Uterus (tissue), 3 donors: ENCODE measurements at regions not wholly inside any gene's neighbourhood (a gene's known extent, or its start where the extent isn't known, plus 50 kb on each side); places are given as distances from the start of the nearest gene placed in this dataset.

Experiments used
- DNase-seq, 2 donors: peaks; one replicate each; pipeline ENCODE4 v3.0.0-alpha.2; 2019 to 2020
- H3K27ac ChIP-seq, 2 donors: fragments of 200-600 bp; sonication (generic); 1 replicate in 1 of 2; 2 replicates in 1 of 2; pipeline ENCODE4 v1.5.1; 2016 to 2018
- H3K27me3 ChIP-seq, 2 donors: fragments of 200-600 bp; sonication (generic); one replicate each; pipeline ENCODE4 v1.5.1; 2018 to 2019; ENCODE audit warnings: control low read depth in 1 of 2
- H3K36me3 ChIP-seq, 2 donors: fragments of 200-600 bp; sonication (generic); one replicate each; pipeline ENCODE4 v1.5.1; 2019; ENCODE audit warnings: control low read depth in 1 of 2
- H3K4me1 ChIP-seq, 2 donors: fragments of 200-600 bp; sonication (generic); one replicate each; pipeline ENCODE4 v1.5.1; 2018 to 2019; ENCODE audit warnings: control low read depth in 1 of 2
- H3K4me3 ChIP-seq, 2 donors: fragments of 200-600 bp; sonication (generic); 1 replicate in 1 of 2; 2 replicates in 1 of 2; pipeline ENCODE4 v1.5.1; 2018 to 2019; ENCODE audit warnings: mild to moderate bottlenecking in 1 of 2
- H3K9me3 ChIP-seq, 2 donors: fragments of 200-600 bp; sonication (generic); one replicate each; pipeline ENCODE4 v1.5.1; 2019; ENCODE audit warnings: control low read depth in 1 of 2
- CTCF ChIP-seq, 4 experiments: fragments of 200-600 bp in 2 of 4; fragments of 450-650 bp in 2 of 4; sonication (generic) in 2 of 4; IDR thresholded peaks; one replicate each; pipeline ENCODE4 v1.5.1; 2016 to 2019; ENCODE audit warnings: antibody characterized with exemption in 4 of 4, mild to moderate bottlenecking in 2 of 4, moderate library complexity in 1 of 4
- POLR2A ChIP-seq, 2 donors: fragments of 450-650 bp; IDR thresholded peaks; one replicate each; pipeline ENCODE4 v1.6.1; 2016; ENCODE audit warnings: antibody characterized with exemption in 2 of 2, mild to moderate bottlenecking in 1 of 2, moderate library complexity in 1 of 2
- intact Hi-C: fragments of 100-400 bp; cut with DNase I; formaldehyde crosslinking; loops from one replicate; pipeline ENCODE4 v1.15.1; 2023; ENCODE audit warnings: low total_unique reads
- donor health status: DM: yes; HTN: yes; CAD: no.

- Histone ChIP-seq H3K4me3 (no peak overlapping the region), H3K27ac (no peak overlapping the region), H3K36me3 (no peaks in the 10 kb centered on the region), H3K9me3 (no peaks in the 10 kb centered on the region), H3K27me3 (no peaks in the 10 kb centered on the region), H3K4me1 (no peaks in the 10 kb centered on the region)
- TF ChIP-seq POLR2A (IDR thresholded peaks at IDR 0.05) (no peak), CTCF (IDR thresholded peaks at IDR 0.05) (no peak)
- intact Hi-C loops = no loop called here
- peak in 1 of 2 donors; percentile 20 for DNase-seq
These were observed 605.0 kb upstream of the CADM1 start for GRCh38 chr11:116109228-116109627.

- Histone ChIP-seq H3K27me3 (no peaks in the 10 kb centered on the region), H3K4me3 (no peak overlapping the region), H3K4me1 (no peaks in the 10 kb centered on the region), H3K36me3 (no peaks in the 10 kb centered on the region), H3K9me3 (no peaks in the 10 kb centered on the region), H3K27ac (no peak overlapping the region)
- TF ChIP-seq POLR2A (IDR thresholded peaks at IDR 0.05) (no peak), CTCF (IDR thresholded peaks at IDR 0.05) (no peak)
- no peak for DNase-seq
- intact Hi-C loops = no loop called here
These were observed 603.9 kb upstream of the CADM1 start for GRCh38 chr11:116108161-116108560.

GRCh38 chr11:116107229-116107628 lies 603.0 kb upstream of the CADM1 start:
- Histone ChIP-seq H3K4me1 (no peaks in the 10 kb centered on the region), H3K9me3 (no peaks in the 10 kb centered on the region), H3K27ac (no peak overlapping the region), H3K27me3 (no peaks in the 10 kb centered on the region), H3K4me3 (no peak overlapping the region), H3K36me3 (no peaks in the 10 kb centered on the region)
- intact Hi-C loops = no loop called here
- TF ChIP-seq POLR2A (IDR thresholded peaks at IDR 0.05) (no peak), CTCF (IDR thresholded peaks at IDR 0.05) (no peak)
- no peak for DNase-seq

GRCh38 chr11:116104498-116105174 lies 600.4 kb upstream of the CADM1 start:
- H3K4me1 ChIP-seq = no peaks in the 10 kb centered on the region
- TF ChIP-seq CTCF (IDR thresholded peaks at IDR 0.05) = no peak
- TF ChIP-seq POLR2A (IDR thresholded peaks at IDR 0.05) = no peak
- no peak for DNase-seq
- no peak overlapping the region for H3K27ac ChIP-seq
- intact Hi-C loops = no loop called here
- no peaks in the 10 kb centered on the region for H3K9me3 ChIP-seq
- no peaks in the 10 kb centered on the region for H3K36me3 ChIP-seq
- no peaks in the 10 kb centered on the region for H3K27me3 ChIP-seq
- no peak overlapping the region for H3K4me3 ChIP-seq

GRCh38 chr11:116101902-116102301 lies 597.7 kb upstream of the CADM1 start:
- Histone ChIP-seq H3K27ac (no peak overlapping the region), H3K9me3 (no peaks in the 10 kb centered on the region), H3K4me3 (no peak overlapping the region), H3K27me3 (no peaks in the 10 kb centered on the region), H3K4me1 (no peaks in the 10 kb centered on the region), H3K36me3 (no peaks in the 10 kb centered on the region)
- intact Hi-C loops = no loop called here
- no peak for TF ChIP-seq POLR2A (IDR thresholded peaks at IDR 0.05)
- no peak for TF ChIP-seq CTCF (IDR thresholded peaks at IDR 0.05)
- no peak for DNase-seq
